Kidney epithelial cell (primary cell): ENCODE measurements at regions not wholly inside any gene's neighbourhood (a gene's known extent, or its start where the extent isn't known, plus 50 kb on each side); places are given as distances from the start of the nearest gene placed in this dataset.

Experiments
- DNase-seq: peaks from one replicate; pipeline ENCODE4 v3.0.0-alpha.2; 2010; ENCODE audit warnings: low read depth
- H3K27me3 ChIP-seq: 2 replicates; pipeline ENCODE4 v1.6.0; 2011; ENCODE audit warnings: low read length; ENCODE audit not compliant: control insufficient read depth, insufficient read depth
- H3K36me3 ChIP-seq: 2 replicates; pipeline ENCODE4 v1.5.1; 2011; ENCODE audit warnings: low read length; ENCODE audit not compliant: control insufficient read depth, insufficient read depth
- H3K4me3 ChIP-seq: 2 replicates; pipeline ENCODE4 v1.5.1; 2011; ENCODE audit warnings: low read depth, mild to moderate bottlenecking, control low read depth, low read length
- CTCF ChIP-seq: IDR thresholded peaks from 2 replicates; pipeline ENCODE4 v1.5.1; 2011; ENCODE audit warnings: mild to moderate bottlenecking, moderate library complexity, low read length, control low read depth, inconsistent platforms; ENCODE audit not compliant: insufficient read depth, poor library complexity, severe bottlenecking

GRCh38 chr4:181225616-181226261, 1017.5 kb upstream of the TENM3 start:
- H3K27me3 ChIP-seq = no peaks in the 10 kb centered on the region
- no peak for TF ChIP-seq CTCF

GRCh38 chr4:181234951-181235680, 1008.1 kb upstream of the TENM3 start:
- DNase-seq = no peak
- TF ChIP-seq CTCF = no peak
- H3K27me3 ChIP-seq = no peaks in the 10 kb centered on the region
- no peaks in the 10 kb centered on the region for H3K36me3 ChIP-seq
- no peak overlapping the region for H3K4me3 ChIP-seq

More at GRCh38 chr4:181225616-181226261, 1017.5 kb upstream of the TENM3 start:
- DNase-seq = no peak
- Histone ChIP-seq H3K36me3 (no peaks in the 10 kb centered on the region), H3K4me3 (no peak overlapping the region)

GRCh38 chr4:181245326-181245725, 997.9 kb upstream of the TENM3 start:
- no peak for TF ChIP-seq CTCF

GRCh38 chr4:181249031-181249430, 994.2 kb upstream of the TENM3 start:
- Histone ChIP-seq H3K36me3 (no peaks in the 10 kb centered on the region), H3K4me3 (no peak overlapping the region), H3K27me3 (no peaks in the 10 kb centered on the region)
- no peak for DNase-seq
- no peak for TF ChIP-seq CTCF

More at GRCh38 chr4:181245326-181245725, 997.9 kb upstream of the TENM3 start:
- no peaks in the 10 kb centered on the region for H3K27me3 ChIP-seq
- no peaks in the 10 kb centered on the region for H3K36me3 ChIP-seq
- DNase-seq = no peak
- no peak overlapping the region for H3K4me3 ChIP-seq

GRCh38 chr4:181254771-181255170, 988.4 kb upstream of the TENM3 start:
- DNase-seq = no peak
- no peak for TF ChIP-seq CTCF
- Histone ChIP-seq H3K4me3 (no peak overlapping the region), H3K27me3 (no peaks in the 10 kb centered on the region), H3K36me3 (no peaks in the 10 kb centered on the region)
